Stimulated activated CD4-positive, alpha-beta T cell treated with anti-CD3 and anti-CD28 coated beads, Interleukin-12 subunit alpha, Interleukin-12 subunit beta, amount 100 ng/mL, for 4 hours (primary cell): ENCODE measurements at regions not wholly inside any gene's neighbourhood (a gene's known extent, or its start where the extent isn't known, plus 50 kb on each side); places are given as distances from the start of the nearest gene placed in this dataset.

Source experiments
- DNase-seq: peaks from one replicate; pipeline ENCODE4 v3.0.0-alpha.2; 2020

- no peak for DNase-seq
Measured at GRCh38 chr15:97196048-97197014, 764.2 kb upstream of the ARRDC4 start.

GRCh38 chr15:97199393-97200051 is 761.0 kb upstream of the ARRDC4 start:
- no peak for DNase-seq

- DNase-seq: no peak
Measured at GRCh38 chr15:97200161-97200560, 760.3 kb upstream of the ARRDC4 start.

- no peak for DNase-seq
Measured at GRCh38 chr15:97210277-97210676, 750.2 kb upstream of the ARRDC4 start.

- no peak for DNase-seq
Measured at GRCh38 chr15:97215629-97216028, 744.9 kb upstream of the ARRDC4 start.

GRCh38 chr15:97224191-97224641 is 736.3 kb upstream of the ARRDC4 start:
- DNase-seq: no peak

- DNase-seq: peak; percentile 13
Measured at GRCh38 chr15:97234851-97235610, 725.5 kb upstream of the ARRDC4 start.

GRCh38 chr15:97235611-97235985 is 724.9 kb upstream of the ARRDC4 start:
- DNase-seq: no peak

GRCh38 chr15:97236140-97236539 is 724.4 kb upstream of the ARRDC4 start:
- no peak for DNase-seq

- DNase-seq: no peak
Measured at GRCh38 chr15:97237160-97237559, 723.3 kb upstream of the ARRDC4 start.

GRCh38 chr15:97248376-97248775 is 712.1 kb upstream of the ARRDC4 start:
- DNase-seq: no peak

GRCh38 chr15:97259943-97260342 is 700.6 kb upstream of the ARRDC4 start:
- DNase-seq: no peak

GRCh38 chr15:97301166-97301565 is 659.3 kb upstream of the ARRDC4 start:
- no peak for DNase-seq

GRCh38 chr15:97316362-97316761 is 644.1 kb upstream of the ARRDC4 start:
- no peak for DNase-seq

- no peak for DNase-seq
Measured at GRCh38 chr15:97317163-97317562, 643.3 kb upstream of the ARRDC4 start.

- DNase-seq: no peak
Measured at GRCh38 chr15:97319291-97319690, 641.2 kb upstream of the ARRDC4 start.

GRCh38 chr15:97346221-97346620 is 614.3 kb upstream of the ARRDC4 start:
- DNase-seq: no peak

- no peak for DNase-seq
Measured at GRCh38 chr15:97350813-97351212, 609.7 kb upstream of the ARRDC4 start.

GRCh38 chr15:97383516-97383915 is 577.0 kb upstream of the ARRDC4 start:
- DNase-seq: no peak

GRCh38 chr15:97386940-97387339 is 573.6 kb upstream of the ARRDC4 start:
- DNase-seq: no peak

- DNase-seq: no peak
Measured at GRCh38 chr15:97401195-97401594, 559.3 kb upstream of the ARRDC4 start.

- DNase-seq: no peak
Measured at GRCh38 chr15:97401970-97402369, 558.5 kb upstream of the ARRDC4 start.

- DNase-seq: no peak
Measured at GRCh38 chr15:97406841-97407240, 553.7 kb upstream of the ARRDC4 start.
